IMR-90 (cell line): ENCODE measurements at regions not wholly inside any gene's neighbourhood (a gene's known extent, or its start where the extent isn't known, plus 50 kb on each side); places are given as distances from the start of the nearest gene placed in this dataset.

Source experiments
- ATAC-seq: fragments of 200-7000 bp; cut with Tn5 transposase; 2 replicates; pipeline ENCODE4 v1.9.1; 2020; ENCODE audit warnings: low read depth, mild to moderate bottlenecking, moderate library complexity
- BruUV-seq: library from RNA; stranded (reverse); fragments of 400-500 nt; replicated peaks from 2 replicates; lab custom pipeline; 2021; lab: Mats Ljungman, UMichigan
- CTCF ChIA-PET: fragments of 300-600 bp; formaldehyde crosslinking; extraction: SDS; loops from one replicate; lab custom pipeline; 2021; ENCODE audit warnings: antibody characterized with exemption; lab: Yijun Ruan, JAX
- POLR2A ChIA-PET: fragments of 300-600 bp; sonication (Branson Sonifier 250); formaldehyde crosslinking; loops from one replicate; lab custom pipeline; 2022; ENCODE audit warnings: antibody characterized with exemption; ENCODE audit not compliant: unreplicated experiment; lab: Charles Lee
- DNase-seq: peaks from one replicate; pipeline ENCODE4 v3.0.0; 2013
- H2AFZ ChIP-seq: replicated peaks from 2 replicates; pipeline ENCODE3; 2013; ENCODE audit warnings: low read length, mild to moderate bottlenecking; ENCODE audit not compliant: poor library complexity
- H2AK5ac ChIP-seq: 2 replicates; pipeline ENCODE4 v1.6.1; 2013; ENCODE audit warnings: low read depth, low read length, inconsistent platforms
- H2AK9ac ChIP-seq: replicated peaks from 2 replicates; pipeline ENCODE3; 2013; ENCODE audit warnings: mild to moderate bottlenecking, low read depth, low read length, moderate library complexity; ENCODE audit not compliant: poor library complexity
- H2BK120ac ChIP-seq: 2 replicates; pipeline ENCODE4 v1.6.1; 2013; ENCODE audit warnings: low read depth, low read length, inconsistent platforms
- H2BK15ac ChIP-seq: 3 replicates; pipeline ENCODE4 v1.6.1; 2013; ENCODE audit warnings: low read depth, low read length, inconsistent platforms
- H2BK20ac ChIP-seq: 2 replicates; pipeline ENCODE4 v1.6.1; 2013; ENCODE audit warnings: low read depth, mild to moderate bottlenecking, inconsistent platforms, low read length, moderate library complexity
- H2BK5ac ChIP-seq: 2 replicates; pipeline ENCODE4 v1.6.1; 2013; ENCODE audit warnings: mild to moderate bottlenecking, low read depth, low read length, inconsistent platforms; ENCODE audit not compliant: poor library complexity, severe bottlenecking
- H3K14ac ChIP-seq: replicated peaks from 2 replicates; pipeline ENCODE4 v1.6.1; 2013; ENCODE audit warnings: low read depth, low read length, inconsistent platforms
- H3K18ac ChIP-seq: 2 replicates; pipeline ENCODE4 v1.6.1; 2013; ENCODE audit warnings: low read depth, low read length, control low read depth
- H3K23ac ChIP-seq: 2 replicates; pipeline ENCODE4 v1.6.1; 2013; ENCODE audit warnings: low read depth, low read length, inconsistent platforms
- H3K27ac ChIP-seq: 2 replicates; pipeline ENCODE4 v1.5.1; 2013; ENCODE audit warnings: mild to moderate bottlenecking, control low read depth, low read length; ENCODE audit not compliant: insufficient read depth
- H3K27me3 ChIP-seq: 2 replicates; pipeline ENCODE4 v1.6.1; 2013; ENCODE audit warnings: low read length; ENCODE audit not compliant: control insufficient read depth, insufficient read depth
- H3K36me3 ChIP-seq: 2 replicates; pipeline ENCODE4 v1.6.1; 2013; ENCODE audit warnings: low read length, mixed read lengths; ENCODE audit not compliant: control insufficient read depth, insufficient read depth
- H3K4ac ChIP-seq: 2 replicates; pipeline ENCODE4 v1.6.1; 2013; ENCODE audit warnings: low read depth, low read length, inconsistent platforms
- H3K4me1 ChIP-seq: 2 replicates; pipeline ENCODE4 v1.6.1; 2013; ENCODE audit warnings: low read length, mixed read lengths; ENCODE audit not compliant: control insufficient read depth, insufficient read depth
- H3K4me2 ChIP-seq: 2 replicates; pipeline ENCODE4 v1.6.1; 2013; ENCODE audit warnings: low read depth, mild to moderate bottlenecking, control low read depth, low read length, moderate library complexity
- H3K4me3 ChIP-seq: 2 replicates; pipeline ENCODE4 v1.5.1; 2013; ENCODE audit warnings: low read depth, mild to moderate bottlenecking, control low read depth, low read length, moderate library complexity; ENCODE audit not compliant: insufficient read depth
- H3K56ac ChIP-seq: 2 replicates; pipeline ENCODE4 v1.6.1; 2013; ENCODE audit warnings: low read length, inconsistent platforms; ENCODE audit not compliant: insufficient read depth; ENCODE audit errors: extremely low read depth
- H3K79me1 ChIP-seq, 2 experiments: 2 replicates each; pipeline ENCODE4 v1.6.1; 2013; ENCODE audit warnings: low read length in 2 of 2, inconsistent platforms in 1 of 2, low read depth in 1 of 2
- H3K9ac ChIP-seq: 2 replicates; pipeline ENCODE4 v1.6.1; 2013; ENCODE audit warnings: low read depth, low read length, control low read depth
- H3K9me1 ChIP-seq: 2 replicates; pipeline ENCODE4 v1.6.1; 2013; ENCODE audit warnings: low read length, inconsistent platforms; ENCODE audit not compliant: insufficient read depth
- H3K9me3 ChIP-seq: 2 replicates; pipeline ENCODE4 v1.6.1; 2013; ENCODE audit warnings: low read length; ENCODE audit not compliant: control insufficient read depth, insufficient read depth
- H4K20me1 ChIP-seq: 2 replicates; pipeline ENCODE4 v1.6.1; 2013; ENCODE audit warnings: low read length, inconsistent platforms; ENCODE audit not compliant: insufficient read depth
- H4K5ac ChIP-seq: 2 replicates; pipeline ENCODE4 v1.6.1; 2013; ENCODE audit warnings: mild to moderate bottlenecking, low read depth, low read length, control low read depth
- H4K8ac ChIP-seq, 2 experiments: 2 replicates each; pipeline ENCODE4 v1.6.1; 2013; ENCODE audit warnings: low read depth in 2 of 2, low read length in 2 of 2, control low read depth in 1 of 2, inconsistent platforms in 1 of 2
- H4K91ac ChIP-seq: 2 replicates; pipeline ENCODE4 v1.6.1; 2013; ENCODE audit warnings: low read depth, low read length, inconsistent platforms; ENCODE audit not compliant: insufficient read depth
- MXI1 ChIP-seq: IDR thresholded peaks from 2 replicates; pipeline ENCODE4 v1.6.1; 2012; ENCODE audit warnings: low read depth, mild to moderate bottlenecking, low read length, moderate library complexity, borderline replicate concordance
- USF2 ChIP-seq: fragments of 150-350 bp; IDR thresholded peaks from 2 replicates; pipeline ENCODE4 v1.6.1; 2017; ENCODE audit warnings: mild to moderate bottlenecking, antibody characterized with exemption, low read length, low read depth
- WGBS, 2 experiments: methylation state at CpG; one replicate each; pipeline versions ENCODE4 v1.1.5 to v1.1.7; 2013; ENCODE audit warnings: missing lambda C conversion rate in 2 of 2; ENCODE audit not compliant: insufficient read length in 1 of 2; ENCODE audit errors: extremely low coverage in 2 of 2; 5-methylcytosine and 5-hydroxymethylcytosine counted together
- dilution Hi-C: fragments of 300-500 bp; cut with HindIII; formaldehyde crosslinking; loops from one replicate; pipeline ENCODE4 v1.14.3; 2018; ENCODE audit warnings: low sequenced_read_pairs; ENCODE audit not compliant: unreplicated experiment
- in situ Hi-C: fragments of 300-500 bp; cut with MboI; formaldehyde crosslinking; loops from 3 replicates; pipeline ENCODE4 v1.14.3; 2019; ENCODE audit warnings: low sequenced_read_pairs, inconsistent platforms, mixed read lengths
- intact Hi-C: fragments of 100-400 bp; cut with micrococcal nuclease; formaldehyde crosslinking; loops from 2 replicates; pipeline ENCODE4 v1.10.0; 2022

- H2AK9ac ChIP-seq, result no peak overlapping the region
- H4K20me1 ChIP-seq, result no peaks in the 10 kb centered on the region
- H2BK120ac ChIP-seq, result no peak overlapping the region
- H3K4me2 ChIP-seq, result no peak overlapping the region
- no peaks in the 10 kb centered on the region for H3K4me1 ChIP-seq
- no TSS peak for BruUV-seq
- no peak overlapping the region for H2BK15ac ChIP-seq
- no peak overlapping the region for H4K91ac ChIP-seq
- H3K4ac ChIP-seq, result no peak overlapping the region
- intact Hi-C loops, result no loop called here
- DNase-seq (no peak), ATAC-seq (no peak)
- ChIA-PET CTCF (no interaction called here), POLR2A (no interaction called here)
- H3K9me1 ChIP-seq, result no peaks in the 10 kb centered on the region
- TF ChIP-seq USF2, result no peak
- no peak for TF ChIP-seq MXI1
- no peak overlapping the region for H3K27ac ChIP-seq
- H3K27me3 ChIP-seq, result no peaks in the 10 kb centered on the region
- H3K9ac ChIP-seq, result no peak overlapping the region
- dilution Hi-C loops, result no loop called here
- H2BK5ac ChIP-seq, result no peak overlapping the region
- H3K14ac ChIP-seq, result no peak overlapping the region
- no peak overlapping the region for H3K23ac ChIP-seq
- no peak overlapping the region for H4K5ac ChIP-seq
- H3K4me3 ChIP-seq, result no peak overlapping the region
- no CpG with 5 or more reads among the region's 3 CpGs for WGBS, 2 experiments
- in situ Hi-C loops, result no loop called here
- H2BK20ac ChIP-seq, result no peak overlapping the region
- H2AFZ ChIP-seq, result no peak overlapping the region
- H4K8ac ChIP-seq, result no peak overlapping the region
- H3K9me3 ChIP-seq, result 0 out of 2 replicates have a peak, but pooled peaks cover 2% of the 10 kb centered on the region
- no peak overlapping the region for H3K18ac ChIP-seq
- no peaks in the 10 kb centered on the region for H3K79me1 ChIP-seq
- H3K36me3 ChIP-seq, result no peaks in the 10 kb centered on the region
- no peak overlapping the region for H3K56ac ChIP-seq
- no peak overlapping the region for H2AK5ac ChIP-seq
These were observed 384.5 kb downstream of the NAF1 start for GRCh38 chr4:162782096-162782777.
